ENCODE measurements at regions not wholly inside any gene's neighbourhood (a gene's known extent, or its start where the extent isn't known, plus 50 kb on each side); places are given as distances from the start of the nearest gene placed in this dataset.

DNA sequence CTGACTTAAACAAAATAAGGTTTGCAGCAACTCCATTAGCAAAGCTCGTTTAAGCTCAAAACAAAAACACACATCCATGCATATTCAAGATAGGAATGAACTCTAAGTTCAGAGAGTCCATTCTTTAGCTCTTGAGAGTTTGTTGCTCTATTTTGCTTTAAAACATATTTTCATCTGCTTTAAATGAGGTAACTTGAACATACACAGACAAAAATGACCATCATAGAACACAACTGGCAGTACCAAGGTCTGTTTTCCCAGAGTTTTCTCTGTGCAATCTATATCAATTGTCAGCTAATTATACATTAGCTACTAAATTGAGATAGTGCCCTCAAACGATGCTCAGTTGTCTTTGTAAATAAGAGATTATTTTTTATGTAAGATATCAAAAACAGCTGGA is 423.2 kb upstream of the ANO3 start:
- TF ChIP-seq ZFX (IDR thresholded peaks at IDR 0.05) (no peak), YY1 (IDR thresholded peaks at IDR 0.05; ENCODE audit: extremely low read depth, insufficient replicate concordance, low read depth, low read length) (no peak), EZH2phosphoT487 (IDR thresholded peaks at IDR 0.05; ENCODE audit: borderline replicate concordance) (no peak), SIN3A (IDR thresholded peaks at IDR 0.05; ENCODE audit: low read depth) (no peak), TCF7L2 (IDR thresholded peaks at IDR 0.05; ENCODE audit: borderline replicate concordance, extremely low read depth, insufficient read depth, insufficient read length) (no peak), EZH2 (IDR thresholded peaks at IDR 0.05) (no peak), ELF1 (IDR thresholded peaks at IDR 0.05; ENCODE audit: borderline replicate concordance, low read depth) (no peak), ZNF274 (IDR thresholded peaks at IDR 0.05; ENCODE audit: low read depth, low read length) (no peak), FOSL1 (IDR thresholded peaks at IDR 0.05; ENCODE audit: low read depth) (no peak), EGR1 (IDR thresholded peaks at IDR 0.05; ENCODE audit: low read depth) (no peak), RAD21 (IDR thresholded peaks at IDR 0.05; ENCODE audit: low read depth) (no peak)
- TF ChIP-seq, protein P1, sequence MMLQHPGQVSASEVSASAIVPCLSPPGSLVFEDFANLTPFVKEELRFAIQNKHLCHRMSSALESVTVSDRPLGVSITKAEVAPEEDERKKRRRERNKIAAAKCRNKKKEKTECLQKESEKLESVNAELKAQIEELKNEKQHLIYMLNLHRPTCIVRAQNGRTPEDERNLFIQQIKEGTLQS (IDR thresholded peaks at IDR 0.05), result no peak
- TF ChIP-seq, protein P2, sequence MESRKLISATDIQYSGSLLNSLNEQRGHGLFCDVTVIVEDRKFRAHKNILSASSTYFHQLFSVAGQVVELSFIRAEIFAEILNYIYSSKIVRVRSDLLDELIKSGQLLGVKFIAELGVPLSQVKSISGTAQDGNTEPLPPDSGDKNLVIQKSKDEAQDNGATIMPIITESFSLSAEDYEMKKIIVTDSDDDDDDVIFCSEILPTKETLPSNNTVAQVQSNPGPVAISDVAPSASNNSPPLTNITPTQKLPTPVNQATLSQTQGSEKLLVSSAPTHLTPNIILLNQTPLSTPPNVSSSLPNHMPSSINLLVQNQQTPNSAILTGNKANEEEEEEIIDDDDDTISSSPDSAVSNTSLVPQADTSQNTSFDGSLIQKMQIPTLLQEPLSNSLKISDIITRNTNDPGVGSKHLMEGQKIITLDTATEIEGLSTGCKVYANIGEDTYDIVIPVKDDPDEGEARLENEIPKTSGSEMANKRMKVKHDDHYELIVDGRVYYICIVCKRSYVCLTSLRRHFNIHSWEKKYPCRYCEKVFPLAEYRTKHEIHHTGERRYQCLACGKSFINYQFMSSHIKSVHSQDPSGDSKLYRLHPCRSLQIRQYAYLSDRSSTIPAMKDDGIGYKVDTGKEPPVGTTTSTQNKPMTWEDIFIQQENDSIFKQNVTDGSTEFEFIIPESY (IDR thresholded peaks at IDR 0.05; ENCODE audit: extremely low read depth, insufficient replicate concordance, low read length), result no peak
- TF ChIP-seq, protein P3, sequence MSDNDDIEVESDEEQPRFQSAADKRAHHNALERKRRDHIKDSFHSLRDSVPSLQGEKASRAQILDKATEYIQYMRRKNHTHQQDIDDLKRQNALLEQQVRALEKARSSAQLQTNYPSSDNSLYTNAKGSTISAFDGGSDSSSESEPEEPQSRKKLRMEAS (IDR thresholded peaks at IDR 0.05), result no peak
- H3K79me2 ChIP-seq (ENCODE audit: insufficient read depth, low read length), result no peaks in the 10 kb centered on the region
- no peaks in the 10 kb centered on the region for H4K20me1 ChIP-seq (ENCODE audit: insufficient read depth)
- RAD21 ChIA-PET (ENCODE audit: low non-redundant PET in 1 of 2, low total read pairs in 2 of 2, uncharacterized antibody in 2 of 2, unreplicated experiment in 2 of 2), result no interaction called here
- CTCF ChIA-PET, result no interaction called here
- H3K27me3 ChIP-seq (ENCODE audit: insufficient read depth, low read length), result no peaks in the 10 kb centered on the region
- no peak overlapping the region for H3K4me2 ChIP-seq (ENCODE audit: low read length)
- H3K36me3 ChIP-seq (ENCODE audit: control insufficient read depth in 1 of 2, insufficient read depth in 2 of 2, low read length in 2 of 2), result no peaks in the 10 kb centered on the region
- peaks cover 6 to 12% of the 10 kb centered on the region in 2 experiments; a peak in 2 of 4 replicates for H3K9me3 ChIP-seq (ENCODE audit: control insufficient read depth in 1 of 2, insufficient read depth in 1 of 2, low read depth in 1 of 2, low read length in 2 of 2)
- no peaks in the 10 kb centered on the region for H3K9me2 ChIP-seq (ENCODE audit: insufficient read depth)
- no peaks in the 10 kb centered on the region for H3K4me1 ChIP-seq (ENCODE audit: control insufficient read depth in 1 of 2, insufficient read depth in 2 of 2, low read length in 2 of 2)
- no peak overlapping the region for H2AFZ ChIP-seq (ENCODE audit: low read depth, low read length, poor library complexity, severe bottlenecking)
- POLR2A ChIA-PET, result no interaction called here
- no peak overlapping the region for H3K9ac ChIP-seq (ENCODE audit: low read length)
- BruUV-seq (replicated peaks), result no TSS peak
- no peak for ATAC-seq
- H3K4me3 ChIP-seq (replicated peaks in 1 of 2; ENCODE audit: low read depth in 1 of 2, low read length in 2 of 2), result no peak overlapping the region
- H3K27ac ChIP-seq (ENCODE audit: low read depth, low read length), result no peak overlapping the region
- no peak for DNase-seq (ENCODE audit: low read depth, low spot score)
- intact Hi-C loops (cut with micrococcal nuclease), result no loop called here

Data from HCT116 (cell line).